Ramos (cell line): ENCODE measurements at regions not wholly inside any gene's neighbourhood (a gene's known extent, or its start where the extent isn't known, plus 50 kb on each side); places are given as distances from the start of the nearest gene placed in this dataset.

Experiments
- in situ Hi-C: fragments of 300-500 bp; cut with MboI; formaldehyde crosslinking; loops from one replicate; pipeline ENCODE4 v1.14.3; 2022; ENCODE audit warnings: low sequenced_read_pairs; ENCODE audit not compliant: unreplicated experiment

DNA sequence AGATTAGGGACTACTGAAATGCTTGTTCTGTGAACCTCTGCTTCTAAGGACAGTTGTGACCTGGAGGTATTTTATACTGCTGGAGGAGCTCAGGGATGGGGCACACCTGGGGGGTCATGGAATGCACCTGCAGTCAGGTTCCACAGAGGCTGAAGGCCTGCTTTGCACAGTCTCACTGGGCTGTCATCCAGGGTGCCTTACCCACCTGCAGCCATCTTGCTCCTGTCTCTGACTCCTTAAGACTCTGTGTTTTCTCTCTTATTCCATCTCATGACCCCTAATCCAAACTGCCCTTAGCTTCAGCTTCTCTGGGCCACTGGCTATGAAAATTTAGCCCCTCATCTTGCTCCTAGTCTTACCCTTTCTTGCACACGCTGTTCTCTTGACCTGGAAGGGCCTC is 127.0 kb upstream of the SNX19 start:
- in situ Hi-C loops = no loop called here

DNA sequence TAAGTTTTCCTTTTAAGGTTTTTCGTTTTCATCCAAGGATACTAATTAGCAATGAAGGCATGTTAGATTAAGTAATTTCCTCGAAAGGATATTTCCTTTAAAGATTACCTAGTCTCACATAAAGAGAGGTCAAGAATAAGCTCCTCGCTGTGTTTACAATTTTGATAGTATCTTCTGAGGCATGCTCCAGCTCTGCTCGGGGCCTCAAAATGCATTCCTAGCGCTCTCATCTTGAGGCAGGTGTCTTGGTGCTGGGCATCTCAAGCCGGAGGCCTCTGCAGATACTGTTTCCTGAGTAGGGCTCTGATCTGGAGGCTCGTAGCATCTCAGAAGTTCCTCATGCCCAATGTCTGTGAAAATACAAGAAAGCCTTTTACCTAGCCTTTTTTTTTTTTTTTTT is 128.6 kb upstream of the SNX19 start:
- in situ Hi-C loops = no loop called here

DNA sequence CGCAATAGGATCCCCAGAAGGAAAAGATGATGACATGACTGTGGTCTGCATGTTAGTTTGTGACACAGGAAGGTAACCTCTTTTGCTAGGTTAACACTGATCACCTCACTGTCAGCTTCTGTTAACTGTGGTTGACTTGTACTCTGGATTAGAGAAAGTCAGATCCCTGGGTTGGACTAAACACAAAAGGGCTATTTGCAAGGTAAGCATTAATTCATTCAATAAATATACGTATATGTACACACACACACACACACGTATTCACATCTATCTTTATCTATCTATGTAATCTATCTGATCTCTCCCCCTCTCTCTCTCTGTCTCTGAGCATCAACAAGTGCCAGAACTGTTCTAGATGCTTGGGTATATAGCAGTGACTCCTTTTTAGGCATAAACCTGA is 136.1 kb upstream of the SNX19 start:
- in situ Hi-C loops = no loop called here

DNA sequence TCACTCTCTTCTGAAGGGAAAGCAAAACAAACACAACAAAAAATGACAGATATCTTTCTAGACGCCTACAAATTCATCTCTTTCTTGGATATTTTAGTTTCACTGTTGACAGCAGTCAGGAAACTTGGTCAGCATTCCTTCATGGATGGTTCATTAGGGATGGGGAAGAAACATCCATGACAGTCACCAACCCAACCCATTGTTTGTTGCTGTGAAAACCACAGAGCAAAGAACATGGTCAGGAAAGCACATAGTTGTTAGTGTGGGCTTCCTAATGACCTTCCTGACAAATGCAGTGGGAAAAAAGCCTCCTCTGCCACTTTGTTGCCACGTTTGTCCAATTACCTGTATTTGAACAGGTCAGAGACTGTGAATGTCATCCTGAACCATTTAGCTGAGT is 139.8 kb upstream of the SNX19 start:
- in situ Hi-C loops = no loop called here

DNA sequence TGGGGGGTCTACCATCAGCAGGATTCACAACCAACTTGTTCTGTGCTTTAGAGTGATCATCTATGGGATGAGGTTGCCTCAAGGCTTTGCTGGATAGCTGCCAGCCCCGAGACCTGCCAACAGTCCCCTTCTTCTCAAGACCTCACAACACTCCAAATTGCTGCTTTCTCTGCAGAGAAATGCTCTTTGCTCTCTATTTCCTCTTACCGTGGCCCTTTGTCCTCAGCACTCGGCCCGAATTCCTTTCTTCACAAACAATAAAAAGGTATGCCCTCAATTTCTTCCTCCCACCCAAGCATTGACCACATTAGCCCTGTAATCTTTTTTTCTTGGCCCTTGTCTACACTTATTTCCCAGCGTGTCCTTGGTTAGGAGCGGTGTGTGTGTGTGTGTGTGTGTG is 147.4 kb upstream of the SNX19 start:
- in situ Hi-C loops = loop anchor here (10.0 kb wide), 2 partner anchors 441 to 611 kb away; no protein-coding TSS in a partner anchor

DNA sequence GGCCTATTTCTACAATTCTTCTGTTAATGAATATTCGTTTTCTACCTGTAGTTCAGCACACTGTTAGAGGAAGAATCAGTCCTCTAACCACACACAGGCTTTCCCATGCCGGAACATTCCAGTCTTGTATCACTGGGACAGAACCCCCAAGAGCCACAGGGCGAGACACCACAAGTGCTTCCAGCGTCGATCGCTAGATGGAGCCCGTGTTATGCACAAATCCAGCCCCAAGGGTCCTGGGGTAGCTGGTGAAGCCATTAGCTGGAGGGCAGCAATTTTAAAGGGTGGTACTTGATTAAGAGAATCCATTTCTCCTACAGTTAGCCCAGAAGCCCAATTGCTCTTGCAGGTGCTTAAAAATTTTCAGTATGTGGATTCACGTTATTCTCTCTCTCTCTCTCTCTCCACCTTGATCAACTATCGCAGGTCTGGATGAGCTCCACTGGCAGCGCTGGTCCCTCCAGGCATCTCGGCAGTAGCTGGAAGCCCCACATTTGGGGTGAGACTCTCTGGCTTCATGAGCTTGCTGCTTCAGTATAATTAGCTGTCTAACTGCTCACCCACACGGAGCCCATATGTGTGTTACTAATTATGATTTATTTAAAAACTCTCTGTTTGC is 148.2 kb upstream of the SNX19 start:
- in situ Hi-C loops = loop anchor here (10.0 kb wide), 2 partner anchors 440 to 610 kb away; no protein-coding TSS in a partner anchor

DNA sequence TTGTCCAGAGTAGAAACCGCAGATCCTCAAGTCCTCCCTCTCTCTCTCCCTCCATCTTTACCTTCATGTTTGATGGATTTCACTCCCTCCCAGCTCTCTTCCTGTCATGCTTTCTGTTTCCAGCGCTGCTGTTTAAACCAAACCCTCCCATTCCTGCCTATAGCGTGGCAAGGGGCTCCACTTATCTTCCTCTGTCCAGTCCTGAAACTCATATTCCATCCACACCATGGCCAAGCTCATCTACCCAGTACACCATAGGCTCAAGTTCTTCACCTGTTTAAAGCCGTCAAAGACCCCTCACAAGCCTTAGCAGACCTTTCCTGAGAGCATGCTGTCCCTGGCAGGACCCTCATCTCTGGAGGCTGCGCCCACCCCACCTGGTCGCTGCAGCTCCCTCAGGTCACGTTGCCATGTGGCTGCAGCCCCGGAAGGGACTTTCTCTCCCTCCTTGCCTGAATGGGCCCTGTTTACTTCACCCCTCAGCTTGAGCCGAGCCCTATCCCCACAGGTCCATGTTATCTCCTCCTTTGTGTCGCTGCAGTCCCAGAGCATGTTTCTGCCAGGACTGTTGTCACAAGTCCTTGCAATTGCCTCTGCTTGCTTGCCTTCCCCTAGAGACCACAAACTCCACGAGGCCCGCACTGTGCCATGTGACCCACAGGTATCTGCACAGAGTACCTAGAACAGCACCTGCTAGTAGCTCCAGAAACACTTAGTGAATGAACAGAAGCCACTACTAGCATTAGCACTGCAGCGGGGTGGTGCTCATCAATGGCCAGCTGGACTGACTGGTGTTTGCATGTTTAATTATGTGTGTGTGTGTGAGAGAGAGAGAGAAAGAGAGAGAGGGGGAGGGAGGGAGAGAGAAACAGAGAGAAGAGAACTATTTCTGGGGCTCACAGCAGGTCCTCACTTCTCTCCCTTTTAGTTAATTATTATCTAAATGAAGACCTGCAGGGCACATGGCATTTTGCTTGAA is 149.4 kb upstream of the SNX19 start:
- in situ Hi-C loops = loop anchor here (10.0 kb wide), 2 partner anchors 439 to 609 kb away; no protein-coding TSS in a partner anchor

DNA sequence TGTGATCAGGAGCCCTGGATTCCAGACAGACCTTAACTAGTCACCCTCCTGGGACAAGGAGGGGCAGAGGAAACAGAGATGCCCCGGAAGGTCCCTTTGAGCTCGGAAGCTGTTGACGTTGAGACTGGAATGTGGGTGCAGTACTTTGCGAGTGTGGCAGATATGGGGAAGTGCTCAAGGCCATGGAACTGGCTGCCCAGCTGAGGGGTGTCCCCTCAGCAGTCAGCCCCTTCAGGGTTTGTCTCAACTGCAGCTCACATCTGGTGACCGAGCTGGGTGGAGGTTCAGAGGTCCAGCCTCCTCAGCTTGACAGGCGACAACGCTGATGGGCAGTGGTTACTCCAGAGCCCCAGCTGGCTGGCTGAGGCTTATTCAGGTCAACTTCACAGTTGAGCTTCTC is 150.3 kb upstream of the SNX19 start:
- in situ Hi-C loops = loop anchor here (10.0 kb wide), 2 partner anchors 438 to 608 kb away; no protein-coding TSS in a partner anchor

DNA sequence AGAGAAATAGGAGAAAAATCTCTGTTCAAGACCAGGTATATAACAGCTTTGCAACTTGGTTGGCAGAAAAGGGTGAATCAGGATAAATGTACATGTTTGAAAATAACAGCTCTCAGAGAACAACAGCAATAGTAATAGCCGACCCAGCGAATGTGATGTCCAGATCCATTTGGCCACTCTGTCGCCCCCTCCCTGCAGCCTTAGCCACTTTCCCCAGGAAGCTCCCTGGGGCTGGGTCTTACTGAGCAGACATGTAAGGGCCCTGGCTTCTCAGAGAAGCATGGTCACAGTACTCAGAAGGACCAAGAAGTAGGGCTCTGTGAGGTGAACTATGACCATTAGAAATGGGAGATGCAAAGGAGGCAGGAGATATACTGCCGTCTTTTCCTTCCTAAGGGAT is 154.1 kb upstream of the SNX19 start:
- in situ Hi-C loops = no loop called here

DNA sequence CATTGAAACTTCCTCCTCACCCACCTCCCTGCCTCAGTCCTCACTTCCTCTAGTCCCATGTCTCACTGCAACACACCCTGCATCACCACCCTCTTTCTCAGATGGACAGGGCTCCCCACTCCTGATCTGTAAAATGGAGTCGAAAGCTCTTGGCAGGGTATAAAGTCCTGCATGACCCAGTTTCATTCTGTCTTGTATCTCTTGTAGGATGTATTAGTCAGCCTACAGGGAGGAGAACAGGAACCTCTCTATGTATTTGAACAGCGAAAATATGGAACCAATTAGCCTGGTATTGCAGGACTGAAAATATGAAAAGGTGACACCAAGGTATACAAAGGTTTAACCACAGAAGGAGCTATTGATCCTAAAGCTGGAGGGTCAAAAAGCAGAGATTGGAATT is 156.9 kb upstream of the SNX19 start:
- in situ Hi-C loops = no loop called here

DNA sequence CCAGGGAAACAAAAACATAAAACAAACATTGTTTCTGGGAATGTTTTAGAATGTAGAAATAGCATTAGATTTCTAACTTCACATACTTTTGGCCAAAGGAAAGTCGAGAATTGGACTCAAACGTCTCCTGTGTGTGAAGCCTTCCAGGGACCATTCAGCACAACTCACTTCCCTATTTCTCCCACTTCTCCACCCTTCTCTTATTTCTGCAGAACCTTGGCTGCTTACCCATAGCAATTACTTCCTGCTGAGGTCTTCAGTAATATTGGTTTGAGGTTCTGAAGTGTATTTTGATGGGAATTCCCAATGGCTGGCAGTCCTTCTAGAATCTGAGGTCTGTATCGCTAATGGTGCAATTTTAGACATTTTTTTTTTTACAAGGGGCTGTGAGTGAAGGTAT is 158.3 kb upstream of the SNX19 start:
- in situ Hi-C loops = no loop called here

DNA sequence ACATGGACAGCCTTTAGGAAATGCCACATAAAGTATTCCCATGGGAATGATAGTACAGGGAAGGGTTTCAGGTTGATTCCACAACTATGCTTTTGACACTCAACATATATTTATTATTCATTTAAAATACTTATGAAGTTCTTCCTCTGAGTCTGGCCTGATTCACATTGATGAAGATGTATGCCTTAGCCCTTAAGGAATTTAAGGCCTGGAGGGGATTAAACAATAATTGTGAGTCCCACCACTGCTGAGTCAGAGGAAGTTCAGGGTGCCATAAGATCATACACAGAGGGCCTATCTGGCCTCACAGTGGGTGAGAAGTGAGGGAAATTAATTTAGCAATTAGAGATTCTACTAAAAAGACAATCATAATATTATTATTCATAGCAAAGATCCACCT is 161.1 kb upstream of the SNX19 start:
- in situ Hi-C loops = no loop called here

DNA sequence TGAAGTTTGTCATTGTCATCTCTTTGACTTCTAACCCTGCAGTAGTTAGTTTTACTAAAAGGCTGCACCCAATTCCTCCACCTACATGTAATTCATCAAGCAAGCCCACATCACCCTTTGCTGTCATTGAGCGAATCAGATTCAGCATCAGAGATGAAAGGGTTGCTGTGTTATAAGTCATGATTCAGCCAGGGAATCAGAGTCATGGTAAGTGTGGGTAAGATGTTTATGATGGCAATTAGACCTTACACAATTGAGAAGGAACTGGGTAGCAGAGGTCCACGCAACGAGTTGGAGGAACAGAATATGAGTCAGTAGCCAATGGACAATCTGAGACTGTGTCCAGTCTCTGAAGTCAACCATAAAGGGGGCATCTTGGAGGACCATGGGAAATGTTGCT is 162.8 kb upstream of the SNX19 start:
- in situ Hi-C loops = no loop called here

DNA sequence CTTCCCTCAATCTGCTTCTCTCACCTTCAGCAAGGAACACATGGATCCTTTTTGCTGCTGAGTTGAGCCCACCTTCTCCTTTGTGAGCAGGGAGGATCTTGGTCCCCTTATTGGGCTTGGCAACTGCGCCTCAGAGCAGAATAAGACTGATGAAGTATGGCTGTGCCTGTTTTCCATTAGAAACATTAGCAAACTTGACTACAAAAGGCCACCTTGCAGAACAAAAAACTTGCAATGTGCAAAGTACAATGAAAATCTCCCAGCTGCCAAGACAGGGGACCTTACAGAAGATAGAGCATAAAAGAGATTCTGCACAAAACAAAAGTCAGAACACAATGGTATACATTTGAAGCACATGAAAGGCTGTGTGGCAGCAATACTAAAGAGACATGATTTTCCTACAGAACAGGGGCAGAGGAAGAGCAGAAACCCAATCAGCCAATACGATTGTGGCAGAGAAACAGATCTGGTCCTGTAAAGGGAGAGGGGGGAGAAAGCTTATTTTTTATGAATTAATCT is 173.5 kb upstream of the SNX19 start:
- in situ Hi-C loops = no loop called here

DNA sequence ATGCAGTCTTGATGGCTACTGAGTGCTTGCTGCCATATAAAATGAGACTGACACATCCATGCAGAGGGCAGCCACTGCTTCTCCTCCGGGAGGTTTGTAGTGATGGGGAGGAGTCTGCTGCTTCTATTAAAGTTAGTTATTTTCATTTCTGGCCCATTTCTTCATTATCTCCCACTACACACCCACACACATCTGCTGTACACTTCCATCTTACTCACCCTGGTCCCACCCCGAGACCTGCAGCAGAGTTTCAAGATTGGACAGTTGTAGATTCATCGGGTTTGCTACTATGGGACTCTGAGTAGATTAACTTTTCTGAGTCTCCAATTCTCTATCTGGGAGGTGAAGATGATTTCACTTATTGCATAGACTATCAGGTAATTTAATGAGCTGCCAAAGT is 176.2 kb upstream of the SNX19 start:
- in situ Hi-C loops = no loop called here

DNA sequence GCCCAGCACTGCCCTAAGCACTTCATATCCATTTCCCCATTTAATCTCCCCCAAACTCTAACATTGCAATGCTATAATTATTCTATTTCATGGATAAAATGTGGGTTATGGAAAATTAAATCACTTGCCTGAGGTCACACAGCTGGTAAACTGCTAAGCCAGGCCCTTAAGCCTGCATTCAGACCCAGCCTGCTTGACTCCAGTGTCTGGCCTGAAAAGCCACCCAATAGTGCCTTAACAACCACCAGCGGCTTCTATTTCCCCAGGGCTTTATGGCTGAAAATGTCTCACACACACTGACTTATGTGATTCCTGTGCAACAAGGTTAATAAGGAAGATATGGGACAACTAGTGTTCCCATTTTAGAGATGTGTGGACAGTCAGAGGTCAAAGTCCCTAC is 178.5 kb upstream of the SNX19 start:
- in situ Hi-C loops = no loop called here

DNA sequence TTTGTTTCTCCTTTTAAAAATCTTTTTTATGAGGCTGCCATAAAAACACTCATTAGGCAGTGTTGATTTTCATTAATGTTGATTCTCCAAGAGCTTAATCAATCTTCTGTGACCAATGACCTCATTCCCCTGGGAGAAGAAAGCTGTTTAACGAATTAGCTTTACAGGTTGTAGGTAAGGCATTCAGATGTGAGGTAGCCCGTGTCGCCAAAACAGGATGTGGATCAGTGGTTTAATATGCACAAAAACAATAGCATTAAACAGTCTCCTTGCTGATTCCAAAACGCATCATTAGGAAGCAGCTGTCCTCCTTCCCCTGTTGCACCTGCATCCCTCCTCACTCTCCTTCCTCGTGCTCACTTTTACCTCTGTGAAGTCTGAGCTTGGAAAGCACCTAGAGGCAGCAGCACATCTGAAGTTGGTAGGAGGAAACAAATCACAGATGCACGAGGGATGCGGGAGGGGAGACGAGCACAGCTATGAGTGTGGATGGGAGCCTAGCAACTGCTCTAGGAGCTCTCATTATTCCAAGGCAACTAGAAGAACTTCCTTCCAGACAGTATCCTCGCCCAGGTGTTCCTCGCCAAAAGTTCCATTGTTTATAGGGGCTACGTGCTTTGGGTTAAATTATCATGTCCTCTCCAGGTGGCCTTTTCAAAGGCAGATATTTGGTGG is 179.4 kb upstream of the SNX19 start:
- in situ Hi-C loops = no loop called here

DNA sequence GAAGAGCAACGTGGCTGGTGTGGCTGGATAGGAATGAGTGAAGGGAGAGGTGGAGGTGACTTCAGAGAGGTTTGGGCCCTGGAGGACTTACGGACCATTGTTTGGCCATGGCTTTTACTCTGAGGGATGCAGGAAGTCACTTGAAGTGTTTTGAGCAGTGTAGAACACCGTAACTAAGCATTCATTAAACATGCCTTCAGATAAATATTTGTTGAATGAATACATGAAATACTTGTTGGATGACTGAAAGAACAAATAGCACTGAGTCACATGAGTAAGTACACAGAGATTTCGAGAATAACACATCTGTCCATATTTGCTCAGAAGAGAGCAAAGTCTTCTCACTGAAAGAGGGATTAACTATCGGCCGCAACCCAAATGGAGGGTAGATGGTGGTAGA is 182.7 kb upstream of the SNX19 start:
- in situ Hi-C loops = no loop called here

DNA sequence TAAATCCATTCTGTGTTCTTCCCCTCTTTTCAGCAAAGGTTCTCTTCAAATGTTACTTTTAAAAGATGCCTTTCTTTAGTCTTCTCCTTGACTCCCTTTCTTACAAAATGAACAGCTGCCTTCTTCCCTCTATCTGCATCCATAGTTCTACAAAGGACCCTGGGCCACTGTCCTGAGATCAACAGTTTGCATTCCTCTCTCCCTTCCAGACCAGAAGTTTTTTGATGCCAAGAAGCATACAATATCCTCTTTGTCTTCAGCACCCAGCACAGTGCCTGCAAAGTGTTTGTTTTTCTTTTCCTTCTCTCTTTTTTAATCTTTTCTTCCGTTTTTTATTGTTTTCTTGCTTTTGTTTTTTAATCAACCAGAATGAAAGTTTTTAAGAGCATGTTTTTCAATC is 183.5 kb upstream of the SNX19 start:
- in situ Hi-C loops = no loop called here

DNA sequence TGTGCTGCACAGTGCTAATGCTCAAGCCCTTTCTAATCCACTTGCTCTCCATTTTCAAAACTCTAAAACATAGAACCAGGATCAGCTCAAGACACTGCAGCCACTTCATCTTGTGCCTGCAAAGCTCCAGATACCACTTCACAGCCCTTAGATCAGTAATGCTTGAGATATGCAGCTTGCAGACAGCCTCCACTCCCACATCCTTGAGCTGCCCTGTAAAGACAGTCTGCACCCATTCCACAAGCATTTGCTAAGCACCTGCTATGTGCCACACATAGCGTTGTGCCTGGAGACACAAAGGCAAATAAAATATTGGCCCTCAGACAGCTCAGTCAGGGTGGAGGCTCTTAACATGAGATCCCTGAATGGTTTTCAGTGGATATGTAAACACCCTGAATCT is 192.5 kb upstream of the SNX19 start:
- in situ Hi-C loops = no loop called here

DNA sequence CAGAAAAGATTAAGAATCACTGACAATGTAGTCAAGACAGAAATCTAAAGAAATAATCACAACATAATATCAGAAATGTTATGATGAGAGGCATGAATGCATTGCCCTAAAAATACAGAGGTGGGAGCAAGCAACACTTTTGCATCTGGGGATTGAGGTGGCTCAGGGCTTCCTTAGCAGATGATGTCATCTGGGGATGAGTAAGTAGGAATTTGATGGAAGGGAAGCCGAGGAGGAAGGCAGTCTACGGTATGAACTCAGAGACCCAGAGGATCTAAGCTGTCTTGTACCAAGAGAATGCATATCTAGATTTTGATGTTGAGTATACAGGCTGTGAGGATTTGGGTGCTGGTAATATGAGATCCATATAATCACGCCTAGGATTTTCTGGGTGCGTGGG is 193.0 kb upstream of the SNX19 start:
- in situ Hi-C loops = no loop called here
